ENCODE measurements at regions not wholly inside any gene's neighbourhood (a gene's known extent, or its start where the extent isn't known, plus 50 kb on each side); places are given as distances from the start of the nearest gene placed in this dataset.
"Not testable (repeated sequence)": the region's sequence is repeated elsewhere in the genome, so short reads cannot be mapped to it uniquely, and the experiment has no call there.

DNA sequence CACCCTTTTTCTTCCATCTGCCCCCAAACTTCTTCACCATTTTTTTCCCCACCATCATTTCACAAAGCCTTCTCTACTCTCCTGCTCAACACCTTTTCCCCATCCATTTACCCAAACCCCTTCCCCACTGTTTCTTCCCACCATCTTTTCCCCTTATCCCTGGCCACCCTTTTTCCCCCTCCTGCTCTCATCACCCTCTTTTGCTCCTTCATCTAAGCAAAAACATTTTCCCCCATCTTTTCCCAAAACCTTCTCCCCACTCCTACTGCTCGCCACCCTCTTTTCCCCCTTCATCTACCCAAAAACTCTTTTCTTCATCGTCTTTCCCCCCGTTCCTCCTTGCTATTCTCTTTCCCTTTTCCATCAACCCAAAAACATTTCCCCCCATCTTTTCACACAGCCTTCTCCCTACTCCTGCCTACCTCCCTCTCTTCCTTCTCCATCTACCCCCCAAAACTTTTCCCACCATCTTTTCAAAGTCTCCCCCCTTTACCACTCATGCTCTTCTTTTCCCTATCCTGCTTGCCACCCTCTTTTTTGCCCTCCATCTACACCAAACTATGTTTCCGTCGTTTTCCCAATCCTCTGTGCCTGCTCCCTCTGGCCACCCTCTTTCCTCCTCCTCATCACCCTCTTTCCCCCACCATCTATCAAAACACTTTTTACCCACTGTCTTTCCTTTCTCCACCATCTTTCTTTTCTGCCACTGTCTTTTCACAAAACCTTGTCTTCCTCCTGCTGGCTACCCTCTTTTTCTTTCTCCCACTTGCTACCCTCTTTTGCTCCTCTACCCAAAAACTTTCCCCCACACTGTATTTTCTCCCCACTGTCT lies 205.8 kb upstream of the WSB1 start:
- no peaks in the 10 kb centered on the region for H3K36me3 ChIP-seq (ENCODE audit: insufficient read depth, low read length)
- FAIRE-seq (no peak), DNase-seq (ENCODE audit: low read depth) (no peak)
- H2AFZ ChIP-seq (ENCODE audit: low read depth, low read length), result no peak overlapping the region
- no peaks in the 10 kb centered on the region for H4K20me1 ChIP-seq (ENCODE audit: insufficient read depth, low read length)
- TF ChIP-seq, protein P1, sequence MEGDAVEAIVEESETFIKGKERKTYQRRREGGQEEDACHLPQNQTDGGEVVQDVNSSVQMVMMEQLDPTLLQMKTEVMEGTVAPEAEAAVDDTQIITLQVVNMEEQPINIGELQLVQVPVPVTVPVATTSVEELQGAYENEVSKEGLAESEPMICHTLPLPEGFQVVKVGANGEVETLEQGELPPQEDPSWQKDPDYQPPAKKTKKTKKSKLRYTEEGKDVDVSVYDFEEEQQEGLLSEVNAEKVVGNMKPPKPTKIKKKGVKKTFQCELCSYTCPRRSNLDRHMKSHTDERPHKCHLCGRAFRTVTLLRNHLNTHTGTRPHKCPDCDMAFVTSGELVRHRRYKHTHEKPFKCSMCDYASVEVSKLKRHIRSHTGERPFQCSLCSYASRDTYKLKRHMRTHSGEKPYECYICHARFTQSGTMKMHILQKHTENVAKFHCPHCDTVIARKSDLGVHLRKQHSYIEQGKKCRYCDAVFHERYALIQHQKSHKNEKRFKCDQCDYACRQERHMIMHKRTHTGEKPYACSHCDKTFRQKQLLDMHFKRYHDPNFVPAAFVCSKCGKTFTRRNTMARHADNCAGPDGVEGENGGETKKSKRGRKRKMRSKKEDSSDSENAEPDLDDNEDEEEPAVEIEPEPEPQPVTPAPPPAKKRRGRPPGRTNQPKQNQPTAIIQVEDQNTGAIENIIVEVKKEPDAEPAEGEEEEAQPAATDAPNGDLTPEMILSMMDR (IDR thresholded peaks at IDR 0.05; ENCODE audit: insufficient read depth, low read depth, low read length), result no peak
- TF ChIP-seq EZH2 (IDR thresholded peaks at IDR 0.05; ENCODE audit: insufficient read depth, low read length), result no peak
- peaks cover 11% of the 10 kb centered on the region for H3K9me3 Mint-ChIP-seq (ENCODE audit: unreplicated experiment)
- H3K27me3 Mint-ChIP-seq (ENCODE audit: low read depth, unreplicated experiment), result no peaks in the 10 kb centered on the region
- no peak overlapping the region for H3K9ac ChIP-seq (ENCODE audit: low read length)
- no peaks in the 10 kb centered on the region for H3K36me3 Mint-ChIP-seq (ENCODE audit: low read depth, unreplicated experiment)
- no peaks in the 10 kb centered on the region for H3K4me1 Mint-ChIP-seq (ENCODE audit: low read depth, unreplicated experiment)
- H3K4me3 Mint-ChIP-seq (ENCODE audit: unreplicated experiment), result no peak overlapping the region
- no peaks in the 10 kb centered on the region for H3K27me3 ChIP-seq (ENCODE audit: insufficient read depth, low read length)
- no peak overlapping the region for H3K27ac Mint-ChIP-seq (ENCODE audit: unreplicated experiment)
- H3K4me3 ChIP-seq (ENCODE audit: insufficient read depth, low read depth, low read length), result no peak overlapping the region
- no peaks in the 10 kb centered on the region for H3K4me1 ChIP-seq (ENCODE audit: insufficient read depth, low read length)
- no peak overlapping the region for H3K27ac ChIP-seq (ENCODE audit: low read depth, low read length)
- H3K79me2 ChIP-seq (ENCODE audit: insufficient read depth, low read length), result no peaks in the 10 kb centered on the region
- no peak overlapping the region for H3K4me2 ChIP-seq (ENCODE audit: low read length)
- peaks cover 5% of the 10 kb centered on the region for H3K9me3 ChIP-seq (ENCODE audit: insufficient read depth, low read depth, low read length)

GRCh38 chr17:27088767-27089078 lies 205.2 kb upstream of the WSB1 start:
- H3K9me3 Mint-ChIP-seq (ENCODE audit: unreplicated experiment), result peaks cover 11% of the 10 kb centered on the region
- no peaks in the 10 kb centered on the region for H3K9me3 ChIP-seq (ENCODE audit: insufficient read depth, low read depth, low read length)

GRCh38 chr17:27089079-27089928 lies 204.6 kb upstream of the WSB1 start:
- H3K27me3 ChIP-seq (ENCODE audit: insufficient read depth, low read length); H3K27ac ChIP-seq (ENCODE audit: low read depth, low read length); FAIRE-seq; H3K4me1 ChIP-seq (ENCODE audit: insufficient read depth, low read length); H3K9ac ChIP-seq (ENCODE audit: low read length); H3K36me3 ChIP-seq (ENCODE audit: insufficient read depth, low read length); H4K20me1 ChIP-seq (ENCODE audit: insufficient read depth, low read length); H3K4me2 ChIP-seq (ENCODE audit: low read length); DNase-seq (ENCODE audit: low read depth); H3K4me1 Mint-ChIP-seq (ENCODE audit: low read depth, unreplicated experiment); H3K79me2 ChIP-seq (ENCODE audit: insufficient read depth, low read length); H3K27ac Mint-ChIP-seq (ENCODE audit: unreplicated experiment); H3K4me3 Mint-ChIP-seq (ENCODE audit: unreplicated experiment); H3K27me3 Mint-ChIP-seq (ENCODE audit: low read depth, unreplicated experiment); H3K36me3 Mint-ChIP-seq (ENCODE audit: low read depth, unreplicated experiment); H2AFZ ChIP-seq (ENCODE audit: low read depth, low read length); H3K4me3 ChIP-seq (ENCODE audit: insufficient read depth, low read depth, low read length); H3K9me3 ChIP-seq (ENCODE audit: insufficient read depth, low read depth, low read length): not testable (repeated sequence)
- H3K9me3 Mint-ChIP-seq (ENCODE audit: unreplicated experiment), result peaks cover 11% of the 10 kb centered on the region

More at GRCh38 chr17:27088767-27089078, 205.2 kb upstream of the WSB1 start:
- Histone ChIP-seq H4K20me1 (ENCODE audit: insufficient read depth, low read length) (no peaks in the 10 kb centered on the region), H3K79me2 (ENCODE audit: insufficient read depth, low read length) (no peaks in the 10 kb centered on the region), H3K27ac (ENCODE audit: low read depth, low read length) (no peak overlapping the region), H3K4me2 (ENCODE audit: low read length) (no peak overlapping the region), H2AFZ (ENCODE audit: low read depth, low read length) (no peak overlapping the region), H3K4me3 (ENCODE audit: insufficient read depth, low read depth, low read length) (no peak overlapping the region), H3K4me1 (ENCODE audit: insufficient read depth, low read length) (no peaks in the 10 kb centered on the region), H3K9ac (ENCODE audit: low read length) (no peak overlapping the region), H3K27me3 (ENCODE audit: insufficient read depth, low read length) (no peaks in the 10 kb centered on the region), H3K36me3 (ENCODE audit: insufficient read depth, low read length) (no peaks in the 10 kb centered on the region)
- TF ChIP-seq, protein P1 (IDR thresholded peaks at IDR 0.05; ENCODE audit: insufficient read depth, low read depth, low read length), result no peak
- Mint-ChIP-seq H3K4me1 (ENCODE audit: low read depth, unreplicated experiment) (no peaks in the 10 kb centered on the region), H3K27ac (ENCODE audit: unreplicated experiment) (no peak overlapping the region), H3K27me3 (ENCODE audit: low read depth, unreplicated experiment) (no peaks in the 10 kb centered on the region), H3K36me3 (ENCODE audit: low read depth, unreplicated experiment) (no peaks in the 10 kb centered on the region), H3K4me3 (ENCODE audit: unreplicated experiment) (no peak overlapping the region)
- no peak for DNase-seq (ENCODE audit: low read depth)
- no peak for FAIRE-seq
